ENCODE measurements at regions not wholly inside any gene's neighbourhood (a gene's known extent, or its start where the extent isn't known, plus 50 kb on each side); places are given as distances from the start of the nearest gene placed in this dataset.

GRCh38 chr18:76759056-76759455, 63.3 kb upstream of the ZNF236 start:
- TF ChIP-seq CTCF (IDR thresholded peaks at IDR 0.05), result no peak
- TF ChIP-seq POLR2A (IDR thresholded peaks at IDR 0.05), result no peak

Measured in thyroid gland (tissue), 4 donors.